Activated CD8-positive, alpha-beta memory T cell treated with anti-CD3 and anti-CD28 coated beads, Interleukin-2, amount 10 ng/mL, durations not matched to agents 7 days and 5 days (primary cell): ENCODE measurements at regions not wholly inside any gene's neighbourhood (a gene's known extent, or its start where the extent isn't known, plus 50 kb on each side); places are given as distances from the start of the nearest gene placed in this dataset.
"Not testable (repeated sequence)": the region's sequence is repeated elsewhere in the genome, so short reads cannot be mapped to it uniquely, and the experiment has no call there.

ENCODE experiments used
- ATAC-seq: fragments of 150-1000 bp; cut with Tn5 transposase; one replicate; pipeline ENCODE4 v1.10.0; 2021; ENCODE audit warnings: moderate library complexity
- CTCF ChIA-PET: fragments of 350-600 bp; sonication (Branson Sonifier 250); formaldehyde crosslinking; loops from one replicate; lab custom pipeline; 2021; ENCODE audit warnings: antibody characterized with exemption; lab: Charles Lee
- DNase-seq: peaks from one replicate; pipeline ENCODE4 v3.0.0-alpha.2; 2020
- H3K27ac Mint-ChIP-seq: one replicate; pipeline ENCODE4 v1.8.0; 2021; ENCODE audit warnings: mild to moderate bottlenecking, mixed read lengths
- H3K27me3 Mint-ChIP-seq: one replicate; pipeline ENCODE4 v1.8.0; 2021; ENCODE audit warnings: mixed read lengths
- H3K36me3 Mint-ChIP-seq: one replicate; pipeline ENCODE4 v1.8.0; 2021; ENCODE audit warnings: mild to moderate bottlenecking, mixed read lengths
- H3K4me1 Mint-ChIP-seq: one replicate; pipeline ENCODE4 v1.8.0; 2021; ENCODE audit warnings: mixed read lengths
- H3K4me3 Mint-ChIP-seq: one replicate; pipeline ENCODE4 v1.8.0; 2021; ENCODE audit warnings: mild to moderate bottlenecking, moderate library complexity, mixed read lengths
- H3K9me3 Mint-ChIP-seq: one replicate; pipeline ENCODE4 v1.8.0; 2022; ENCODE audit warnings: low read depth, mixed read lengths

- Mint-ChIP-seq H3K4me3 (no peak overlapping the region), H3K9me3 (no peaks in the 10 kb centered on the region), H3K27ac (no peak overlapping the region), H3K27me3 (no peaks in the 10 kb centered on the region), H3K36me3 (no peaks in the 10 kb centered on the region), H3K4me1 (no peaks in the 10 kb centered on the region)
- ATAC-seq = no peak
- no peak for DNase-seq
- CTCF ChIA-PET = no interaction called here
Observed at GRCh38 chr20:48219306-48219705, 434.0 kb upstream of the SULF2 start.

GRCh38 chr20:48217190-48217589 is 431.9 kb upstream of the SULF2 start:
- no peaks in the 10 kb centered on the region for H3K27me3 Mint-ChIP-seq
- H3K27ac Mint-ChIP-seq = no peak overlapping the region
- no peaks in the 10 kb centered on the region for H3K36me3 Mint-ChIP-seq
- no peaks in the 10 kb centered on the region for H3K9me3 Mint-ChIP-seq
- no peaks in the 10 kb centered on the region for H3K4me1 Mint-ChIP-seq
- CTCF ChIA-PET = no interaction called here
- DNase-seq (no peak), ATAC-seq (no peak)
- no peak overlapping the region for H3K4me3 Mint-ChIP-seq

GRCh38 chr20:48215536-48215935 is 430.3 kb upstream of the SULF2 start:
- Mint-ChIP-seq H3K27ac (no peak overlapping the region), H3K4me3 (no peak overlapping the region), H3K27me3 (no peaks in the 10 kb centered on the region), H3K4me1 (no peaks in the 10 kb centered on the region), H3K36me3 (no peaks in the 10 kb centered on the region), H3K9me3 (no peaks in the 10 kb centered on the region)
- no peak for DNase-seq
- CTCF ChIA-PET = no interaction called here
- no peak for ATAC-seq

- Mint-ChIP-seq H3K9me3 (no peaks in the 10 kb centered on the region), H3K27me3 (no peaks in the 10 kb centered on the region), H3K27ac (no peak overlapping the region), H3K4me3 (no peak overlapping the region), H3K36me3 (no peaks in the 10 kb centered on the region), H3K4me1 (no peaks in the 10 kb centered on the region)
- CTCF ChIA-PET = no interaction called here
- ATAC-seq (no peak), DNase-seq (no peak)
Observed at GRCh38 chr20:48214601-48215000, 429.3 kb upstream of the SULF2 start.

- H3K27ac Mint-ChIP-seq, DNase-seq, H3K36me3 Mint-ChIP-seq, CTCF ChIA-PET, H3K9me3 Mint-ChIP-seq, H3K27me3 Mint-ChIP-seq, H3K4me3 Mint-ChIP-seq, H3K4me1 Mint-ChIP-seq, ATAC-seq: not testable (repeated sequence)
Observed at GRCh38 chr20:48213635-48214034, 428.4 kb upstream of the SULF2 start.

- Mint-ChIP-seq H3K4me3 (no peak overlapping the region), H3K4me1 (no peaks in the 10 kb centered on the region), H3K27ac (no peak overlapping the region), H3K27me3 (no peaks in the 10 kb centered on the region), H3K9me3 (no peaks in the 10 kb centered on the region), H3K36me3 (no peaks in the 10 kb centered on the region)
- CTCF ChIA-PET = no interaction called here
- DNase-seq = no peak
- no peak for ATAC-seq
Observed at GRCh38 chr20:48212806-48213509, 427.7 kb upstream of the SULF2 start.

GRCh38 chr20:48211847-48212246 is 426.6 kb upstream of the SULF2 start:
- Mint-ChIP-seq H3K4me1 (no peaks in the 10 kb centered on the region), H3K27me3 (no peaks in the 10 kb centered on the region), H3K36me3 (no peaks in the 10 kb centered on the region), H3K9me3 (no peaks in the 10 kb centered on the region), H3K4me3 (no peak overlapping the region), H3K27ac (no peak overlapping the region)
- CTCF ChIA-PET = no interaction called here
- no peak for DNase-seq
- no peak for ATAC-seq

GRCh38 chr20:48211238-48211637 is 426.0 kb upstream of the SULF2 start:
- DNase-seq = no peak
- Mint-ChIP-seq H3K27ac (no peak overlapping the region), H3K36me3 (no peaks in the 10 kb centered on the region), H3K4me3 (no peak overlapping the region), H3K27me3 (no peaks in the 10 kb centered on the region), H3K4me1 (no peaks in the 10 kb centered on the region), H3K9me3 (no peaks in the 10 kb centered on the region)
- CTCF ChIA-PET = no interaction called here
- no peak for ATAC-seq

- Mint-ChIP-seq H3K27me3 (no peaks in the 10 kb centered on the region), H3K4me3 (no peak overlapping the region), H3K4me1 (no peaks in the 10 kb centered on the region), H3K36me3 (no peaks in the 10 kb centered on the region), H3K27ac (no peak overlapping the region), H3K9me3 (no peaks in the 10 kb centered on the region)
- no peak for DNase-seq
- CTCF ChIA-PET = no interaction called here
- no peak for ATAC-seq
Observed at GRCh38 chr20:48210111-48211027, 425.1 kb upstream of the SULF2 start.

- ATAC-seq = no peak
- no peak overlapping the region for H3K27ac Mint-ChIP-seq
- DNase-seq = no peak
- H3K27me3 Mint-ChIP-seq = no peaks in the 10 kb centered on the region
- CTCF ChIA-PET = no interaction called here
- H3K36me3 Mint-ChIP-seq = no peaks in the 10 kb centered on the region
- no peaks in the 10 kb centered on the region for H3K9me3 Mint-ChIP-seq
- no peaks in the 10 kb centered on the region for H3K4me1 Mint-ChIP-seq
- H3K4me3 Mint-ChIP-seq = no peak overlapping the region
Observed at GRCh38 chr20:48209102-48209501, 423.8 kb upstream of the SULF2 start.

GRCh38 chr20:48208176-48208575 is 422.9 kb upstream of the SULF2 start:
- Mint-ChIP-seq H3K36me3 (no peaks in the 10 kb centered on the region), H3K27ac (no peak overlapping the region), H3K9me3 (no peaks in the 10 kb centered on the region), H3K27me3 (no peaks in the 10 kb centered on the region), H3K4me3 (no peak overlapping the region), H3K4me1 (no peaks in the 10 kb centered on the region)
- no peak for DNase-seq
- CTCF ChIA-PET = no interaction called here
- no peak for ATAC-seq

GRCh38 chr20:48207505-48207904 is 422.2 kb upstream of the SULF2 start:
- Mint-ChIP-seq H3K36me3 (no peaks in the 10 kb centered on the region), H3K27ac (no peak overlapping the region), H3K9me3 (no peaks in the 10 kb centered on the region), H3K4me3 (no peak overlapping the region), H3K27me3 (no peaks in the 10 kb centered on the region), H3K4me1 (no peaks in the 10 kb centered on the region)
- CTCF ChIA-PET = no interaction called here
- no peak for DNase-seq
- ATAC-seq = no peak

- DNase-seq (no peak), ATAC-seq (no peak)
- no peak overlapping the region for H3K4me3 Mint-ChIP-seq
- H3K36me3 Mint-ChIP-seq = no peaks in the 10 kb centered on the region
- no peaks in the 10 kb centered on the region for H3K27me3 Mint-ChIP-seq
- H3K27ac Mint-ChIP-seq = no peak overlapping the region
- H3K9me3 Mint-ChIP-seq = no peaks in the 10 kb centered on the region
- no peaks in the 10 kb centered on the region for H3K4me1 Mint-ChIP-seq
- CTCF ChIA-PET = no interaction called here
Observed at GRCh38 chr20:48205786-48206185, 420.5 kb upstream of the SULF2 start.

- CTCF ChIA-PET = no interaction called here
- Mint-ChIP-seq H3K27me3 (no peaks in the 10 kb centered on the region), H3K27ac (no peak overlapping the region)
Observed at GRCh38 chr20:48205281-48205782, 420.1 kb upstream of the SULF2 start.

More at GRCh38 chr20:48205281-48205782, 420.1 kb upstream of the SULF2 start:
- H3K9me3 Mint-ChIP-seq = no peaks in the 10 kb centered on the region
- H3K4me3 Mint-ChIP-seq = no peak overlapping the region
- H3K36me3 Mint-ChIP-seq = no peaks in the 10 kb centered on the region
- DNase-seq (no peak), ATAC-seq (no peak)
- no peaks in the 10 kb centered on the region for H3K4me1 Mint-ChIP-seq
